Transverse colon (tissue), 4 donors: ENCODE measurements at regions not wholly inside any gene's neighbourhood (a gene's known extent, or its start where the extent isn't known, plus 50 kb on each side); places are given as distances from the start of the nearest gene placed in this dataset.

Experiments used
- EP300 ChIP-seq: sonication (generic); formaldehyde crosslinking; IDR thresholded peaks from one replicate; pipeline ENCODE4 v1.6.1; 2017; ENCODE audit warnings: antibody characterized with exemption, low read depth
- POLR2A ChIP-seq: fragments of 450-650 bp; IDR thresholded peaks from one replicate; pipeline ENCODE4 v1.6.1; 2016; ENCODE audit warnings: antibody characterized with exemption, mild to moderate bottlenecking, moderate library complexity
- POLR2AphosphoS5 ChIP-seq, 3 donors: sonication (generic); formaldehyde crosslinking; IDR thresholded peaks; one replicate each; pipeline ENCODE4 v1.6.1; 2016; ENCODE audit warnings: antibody characterized with exemption in 3 of 3
- TF ChIP-seq, protein P1 (sequence below), 5 experiments: fragments of 200-600 bp in 3 of 5; fragments of 450-650 bp in 2 of 5; sonication (generic) in 3 of 5; IDR thresholded peaks; 1 replicate in 2 of 5; 2 replicates in 3 of 5; pipeline ENCODE4 v1.5.1; 2016 to 2017; ENCODE audit warnings: antibody characterized with exemption in 5 of 5, inconsistent platforms in 3 of 5, mild to moderate bottlenecking in 2 of 5, moderate library complexity in 1 of 5

GRCh38 chr6:166729658-166730057, 102.6 kb upstream of the RPS6KA2 start:
- no peak for TF ChIP-seq POLR2A
- TF ChIP-seq, protein P1, sequence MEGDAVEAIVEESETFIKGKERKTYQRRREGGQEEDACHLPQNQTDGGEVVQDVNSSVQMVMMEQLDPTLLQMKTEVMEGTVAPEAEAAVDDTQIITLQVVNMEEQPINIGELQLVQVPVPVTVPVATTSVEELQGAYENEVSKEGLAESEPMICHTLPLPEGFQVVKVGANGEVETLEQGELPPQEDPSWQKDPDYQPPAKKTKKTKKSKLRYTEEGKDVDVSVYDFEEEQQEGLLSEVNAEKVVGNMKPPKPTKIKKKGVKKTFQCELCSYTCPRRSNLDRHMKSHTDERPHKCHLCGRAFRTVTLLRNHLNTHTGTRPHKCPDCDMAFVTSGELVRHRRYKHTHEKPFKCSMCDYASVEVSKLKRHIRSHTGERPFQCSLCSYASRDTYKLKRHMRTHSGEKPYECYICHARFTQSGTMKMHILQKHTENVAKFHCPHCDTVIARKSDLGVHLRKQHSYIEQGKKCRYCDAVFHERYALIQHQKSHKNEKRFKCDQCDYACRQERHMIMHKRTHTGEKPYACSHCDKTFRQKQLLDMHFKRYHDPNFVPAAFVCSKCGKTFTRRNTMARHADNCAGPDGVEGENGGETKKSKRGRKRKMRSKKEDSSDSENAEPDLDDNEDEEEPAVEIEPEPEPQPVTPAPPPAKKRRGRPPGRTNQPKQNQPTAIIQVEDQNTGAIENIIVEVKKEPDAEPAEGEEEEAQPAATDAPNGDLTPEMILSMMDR (IDR thresholded peaks at IDR 0.05), result no peak
- TF ChIP-seq POLR2AphosphoS5 (IDR thresholded peaks at IDR 0.05), result no peak
- no peak for TF ChIP-seq EP300
